Tibial nerve (tissue), 4 donors: ENCODE measurements at regions not wholly inside any gene's neighbourhood (a gene's known extent, or its start where the extent isn't known, plus 50 kb on each side); places are given as distances from the start of the nearest gene placed in this dataset.

Source experiments
- DNase-seq, 2 donors: peaks; one replicate each; pipeline ENCODE4 v3.0.0-alpha.2; 2019; ENCODE audit warnings: low spot score in 2 of 2
- H3K27ac ChIP-seq, 4 donors: fragments of 200-600 bp; sonication (generic) in 3 of 4; one replicate each; pipeline ENCODE4 v1.5.1; 2017 to 2019; ENCODE audit warnings: mild to moderate bottlenecking in 1 of 4
- H3K27me3 ChIP-seq, 2 donors: fragments of 200-600 bp; sonication (generic) in 1 of 2; one replicate each; pipeline versions ENCODE4 v1.5.1 to v1.6.0; 2017 to 2019
- H3K36me3 ChIP-seq, 3 donors: fragments of 200-600 bp; sonication (generic); one replicate each; pipeline ENCODE4 v1.5.1; 2018 to 2019
- H3K4me1 ChIP-seq, 4 donors: fragments of 200-600 bp; sonication (generic) in 3 of 4; one replicate each; pipeline ENCODE4 v1.5.1; 2017 to 2019
- H3K4me3 ChIP-seq, 4 donors: fragments of 200-600 bp; sonication (generic) in 3 of 4; one replicate each; pipeline ENCODE4 v1.5.1; 2017 to 2019; ENCODE audit warnings: mild to moderate bottlenecking in 1 of 4, moderate library complexity in 1 of 4
- H3K9me3 ChIP-seq, 4 donors: fragments of 200-600 bp; sonication (generic) in 3 of 4; one replicate each; pipeline ENCODE4 v1.5.1; 2017 to 2019
- CTCF ChIP-seq, 5 experiments: fragments of 200-600 bp in 3 of 5; fragments of 450-650 bp in 2 of 5; sonication (generic) in 3 of 5; IDR thresholded peaks; one replicate each; pipeline ENCODE4 v1.5.1; 2016 to 2019; ENCODE audit warnings: antibody characterized with exemption in 5 of 5, mild to moderate bottlenecking in 3 of 5, moderate library complexity in 2 of 5
- EP300 ChIP-seq, 2 donors: sonication (generic); formaldehyde crosslinking; IDR thresholded peaks; one replicate each; pipeline ENCODE4 v1.6.1; 2017; ENCODE audit warnings: antibody characterized with exemption in 2 of 2, mild to moderate bottlenecking in 1 of 2
- POLR2A ChIP-seq, 2 donors: fragments of 450-650 bp; IDR thresholded peaks; one replicate each; pipeline ENCODE4 v1.6.1; 2017; ENCODE audit warnings: antibody characterized with exemption in 2 of 2, mild to moderate bottlenecking in 2 of 2, moderate library complexity in 2 of 2
- WGBS, 2 donors: methylation state at CpG; one replicate each; pipeline ENCODE4 v1.1.5; 2018; 5-methylcytosine and 5-hydroxymethylcytosine counted together

- no peak for TF ChIP-seq EP300 (IDR thresholded peaks at IDR 0.05)
- TF ChIP-seq CTCF (IDR thresholded peaks at IDR 0.05), result no peak
- no peak for TF ChIP-seq POLR2A (IDR thresholded peaks at IDR 0.05)
- Histone ChIP-seq H3K4me3 (no peak overlapping the region), H3K27ac (no peak overlapping the region), H3K36me3 (no peaks in the 10 kb centered on the region), H3K9me3 (no peaks in the 10 kb centered on the region), H3K27me3 (peaks cover 0 to 31% of the 10 kb centered on the region in 2 donors), H3K4me1 (peaks cover 0 to 22% (median 5%) of the 10 kb centered on the region in 4 donors)
- WGBS, 2 donors, result 90 to 91% methylated on average over 29 to 31 of the region's 31 CpGs
- DNase-seq, result no peak
Measured at GRCh38 chr7:374706-375311, 84.8 kb downstream of the FOXL3 start.

DNA sequence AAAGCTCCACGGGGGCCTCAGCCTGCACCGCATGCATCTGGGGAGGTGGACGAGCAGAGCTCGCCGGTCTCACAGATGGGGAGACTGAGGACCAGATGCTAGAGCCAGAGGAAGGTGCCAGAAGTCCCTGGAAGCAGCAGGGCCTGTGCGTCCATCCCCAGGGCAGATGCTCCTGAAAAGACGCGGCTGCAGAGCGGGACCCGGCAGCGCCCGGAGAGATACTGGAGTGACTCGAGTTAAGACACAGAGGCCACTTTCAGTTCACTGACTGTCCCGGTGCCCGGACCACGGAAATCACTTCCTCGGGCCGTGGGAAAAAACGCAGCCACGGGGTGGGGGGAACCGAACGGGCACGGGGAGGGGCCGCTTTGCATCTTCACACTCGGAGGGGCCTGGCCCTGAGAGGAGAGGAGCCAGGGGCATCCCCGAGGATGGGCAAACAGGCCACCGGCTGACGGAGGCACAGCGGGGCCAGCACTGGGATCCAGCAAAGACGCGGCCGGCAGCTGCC is 85.4 kb downstream of the FOXL3 start:
- H3K27me3 ChIP-seq, result peaks cover 0 to 33% of the 10 kb centered on the region in 2 donors
- 92% methylated on average over 31 to 32 of the region's 32 CpGs for WGBS, 2 donors
- H3K4me1 ChIP-seq, result peaks cover 0 to 25% (median 6%) of the 10 kb centered on the region in 4 donors
- H3K4me3 ChIP-seq, result no peak overlapping the region
- H3K9me3 ChIP-seq, result no peaks in the 10 kb centered on the region
- H3K36me3 ChIP-seq, result no peaks in the 10 kb centered on the region
- no peak overlapping the region for H3K27ac ChIP-seq
- no peak for DNase-seq
- TF ChIP-seq POLR2A (IDR thresholded peaks at IDR 0.05) (no peak), EP300 (IDR thresholded peaks at IDR 0.05) (no peak), CTCF (IDR thresholded peaks at IDR 0.05) (no peak)

- no peak for TF ChIP-seq POLR2A (IDR thresholded peaks at IDR 0.05)
- no peak for TF ChIP-seq EP300 (IDR thresholded peaks at IDR 0.05)
- TF ChIP-seq CTCF (IDR thresholded peaks at IDR 0.05), result no peak
- Histone ChIP-seq H3K9me3 (no peaks in the 10 kb centered on the region), H3K27ac (no peak overlapping the region), H3K27me3 (peaks cover 0 to 33% of the 10 kb centered on the region in 2 donors), H3K4me1 (peaks cover 0 to 25% (median 6%) of the 10 kb centered on the region in 4 donors), H3K36me3 (no peaks in the 10 kb centered on the region), H3K4me3 (no peak overlapping the region)
- DNase-seq, result no peak
- 61 to 67% methylated on average over 19 of the region's 19 CpGs for WGBS, 2 donors
Measured at GRCh38 chr7:375901-376305, 85.9 kb downstream of the FOXL3 start.

DNA sequence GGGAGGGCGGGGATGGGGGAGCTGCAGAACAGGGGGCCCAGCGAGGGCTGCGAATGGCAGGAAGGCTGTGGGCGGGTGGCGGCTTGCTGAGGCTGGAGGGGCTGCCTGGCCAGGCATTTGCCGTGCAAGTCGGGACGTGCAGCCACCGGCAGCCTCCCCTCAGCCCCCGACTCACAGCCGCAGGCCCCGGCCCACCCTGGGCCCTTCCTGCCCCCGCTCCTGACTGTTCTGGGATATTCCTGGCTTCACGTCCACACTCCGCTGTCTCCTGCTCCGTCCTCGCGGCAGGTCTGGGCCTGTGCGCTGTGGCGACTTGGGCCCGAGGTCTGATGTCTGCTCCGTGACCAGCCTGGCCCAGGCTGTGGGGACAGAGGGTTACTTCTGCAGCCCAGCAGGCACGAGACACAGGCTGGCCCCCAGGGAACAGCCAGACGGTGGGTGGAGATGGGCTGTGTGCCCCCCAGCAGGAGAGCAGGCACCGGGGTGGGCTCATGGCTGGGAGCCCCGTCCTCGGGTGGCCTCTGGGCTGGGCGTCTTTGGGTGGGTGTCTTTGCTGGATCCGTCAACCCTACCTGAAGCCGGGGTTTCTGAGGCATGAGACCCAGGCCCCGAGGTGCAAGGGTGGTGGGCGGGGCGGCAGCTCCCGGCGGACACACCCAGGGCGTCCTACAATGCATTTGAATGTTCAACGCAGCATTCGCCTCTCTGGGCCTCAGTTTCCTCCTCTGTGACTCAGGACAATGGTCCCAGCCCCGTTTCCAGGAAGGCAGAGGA is 86.5 kb downstream of the FOXL3 start:
- Histone ChIP-seq H3K27me3 (peaks cover 0 to 33% of the 10 kb centered on the region in 2 donors), H3K36me3 (no peaks in the 10 kb centered on the region), H3K27ac (no peak overlapping the region), H3K4me1 (peaks cover 0 to 29% (median 6%) of the 10 kb centered on the region in 4 donors), H3K9me3 (peaks cover 0 to 2% (median 0%) of the 10 kb centered on the region in 4 donors), H3K4me3 (no peak overlapping the region)
- TF ChIP-seq POLR2A (IDR thresholded peaks at IDR 0.05), result no peak
- no peak for TF ChIP-seq CTCF (IDR thresholded peaks at IDR 0.05)
- TF ChIP-seq EP300 (IDR thresholded peaks at IDR 0.05), result no peak
- no peak for DNase-seq
- 69 to 75% methylated on average over 30 to 38 of the region's 39 CpGs for WGBS, 2 donors
